DMS79 (cell line): ENCODE measurements at regions not wholly inside any gene's neighbourhood (a gene's known extent, or its start where the extent isn't known, plus 50 kb on each side); places are given as distances from the start of the nearest gene placed in this dataset.

Experiments
- DNase-seq: peaks from one replicate; lab custom pipeline; 2025; lab: John Stamatoyannopoulos, UW

DNA sequence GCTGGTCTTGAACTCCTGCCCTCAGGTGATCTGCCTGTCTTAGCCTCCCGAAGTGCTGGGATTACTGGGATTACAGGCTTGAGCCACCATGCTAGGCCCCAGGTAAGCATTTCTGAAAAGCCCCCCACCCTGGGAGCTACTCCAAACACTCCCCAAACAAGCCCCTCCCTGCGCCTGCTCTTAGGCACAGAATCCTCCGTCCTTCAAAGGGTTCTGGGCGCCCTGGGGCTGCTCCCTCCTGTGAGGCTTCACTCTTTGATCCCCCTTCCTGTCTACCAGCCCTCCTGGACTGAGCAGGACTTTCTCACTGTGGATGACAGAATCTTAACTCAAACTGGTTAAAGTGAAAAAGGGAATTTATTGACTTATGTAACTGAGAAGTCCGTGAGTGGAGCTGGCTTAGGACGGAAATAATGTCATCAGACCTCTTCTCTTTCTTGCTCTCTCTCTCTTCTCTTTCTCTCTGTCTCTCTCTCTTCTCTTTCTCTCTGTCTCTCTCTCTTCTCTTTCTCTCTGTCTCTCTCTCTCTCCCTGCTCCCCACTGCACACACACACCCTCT is 66.9 kb upstream of the CLMN start:
- DNase-seq, result no peak

- no peak for DNase-seq
These were observed 66.0 kb upstream of the CLMN start for GRCh38 chr14:95385701-95386100.

GRCh38 chr14:95382747-95383146 is 63.0 kb upstream of the CLMN start:
- DNase-seq, result no peak

- no peak for DNase-seq
These were observed 62.0 kb upstream of the CLMN start for GRCh38 chr14:95381726-95382125.

DNA sequence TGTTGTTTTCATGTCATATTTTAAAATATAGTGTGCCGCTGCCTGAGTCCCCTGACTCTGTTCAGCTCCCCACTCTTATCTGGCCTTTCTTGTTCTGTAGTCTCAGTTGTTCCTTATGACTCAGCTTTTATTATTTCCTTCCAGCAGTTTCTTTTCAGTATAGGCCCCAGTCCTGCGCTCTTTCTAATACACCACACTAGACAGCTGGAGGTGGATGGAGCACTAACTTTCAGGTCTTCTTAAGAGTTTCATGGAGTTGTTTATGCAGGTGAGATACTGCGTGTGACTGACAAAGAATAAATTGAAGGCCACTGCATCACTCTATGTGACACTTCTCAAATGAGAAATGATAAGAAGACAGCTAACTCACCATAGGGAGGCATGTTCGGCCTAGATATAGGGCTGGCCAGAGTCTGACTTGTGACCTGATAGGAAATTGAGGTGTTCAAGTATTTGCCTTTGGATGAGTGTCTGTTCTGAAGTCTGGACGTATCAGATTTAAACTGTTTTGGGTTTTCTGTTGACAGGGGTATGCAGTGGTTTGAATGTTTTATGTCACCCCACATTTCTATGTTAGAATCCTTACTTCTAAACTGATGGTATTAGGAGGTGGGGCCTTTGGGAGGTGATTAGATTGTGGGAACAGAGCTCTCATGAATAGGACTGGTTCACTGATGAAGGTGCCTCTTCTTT is 60.8 kb upstream of the CLMN start:
- no peak for DNase-seq

GRCh38 chr14:95379634-95380033 is 59.9 kb upstream of the CLMN start:
- no peak for DNase-seq

GRCh38 chr14:95375539-95376109 is 55.9 kb upstream of the CLMN start:
- no peak for DNase-seq

DNA sequence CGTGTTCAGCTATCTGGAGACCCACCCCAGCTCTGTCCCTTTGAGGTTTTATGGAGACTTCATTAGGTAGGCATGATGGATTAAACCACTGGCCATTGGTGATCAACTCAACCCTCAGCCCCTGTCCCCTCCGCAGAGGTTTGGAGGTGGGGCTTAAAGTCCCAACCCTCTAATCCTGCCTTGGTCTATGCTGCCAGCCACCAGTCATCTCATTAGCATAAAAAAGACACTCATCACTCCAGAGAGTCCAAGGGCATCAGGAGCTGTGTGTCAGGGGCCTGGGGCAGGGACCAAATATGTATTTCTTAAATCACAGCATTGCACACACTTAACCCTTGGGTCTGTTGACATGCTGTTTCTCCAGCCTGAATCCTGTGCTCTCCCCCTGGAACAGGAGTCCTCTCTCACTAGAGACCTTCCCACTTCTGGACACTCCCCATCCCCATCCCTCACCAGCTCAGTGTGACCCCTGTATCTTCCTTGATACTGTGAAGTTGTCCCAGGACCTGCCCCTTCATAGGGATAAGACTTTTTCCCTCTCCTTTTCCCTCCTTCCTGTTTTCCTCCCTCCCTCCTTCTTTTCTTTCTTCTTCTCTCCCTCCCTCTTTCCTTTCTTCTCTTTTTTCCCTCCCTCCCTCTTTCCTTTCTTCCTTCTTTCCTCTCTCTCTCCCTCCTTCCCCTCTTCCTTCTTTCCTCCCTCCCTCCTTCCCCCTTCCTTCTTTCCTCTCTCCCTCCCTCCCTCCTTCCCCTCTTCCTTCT is 54.7 kb upstream of the CLMN start:
- no peak for DNase-seq

- no peak for DNase-seq
These were observed 50.4 kb upstream of the CLMN start for GRCh38 chr14:95370076-95370475.
